Smooth muscle cell (in vitro differentiated cells): ENCODE measurements at regions not wholly inside any gene's neighbourhood (a gene's known extent, or its start where the extent isn't known, plus 50 kb on each side); places are given as distances from the start of the nearest gene placed in this dataset.

ENCODE experiments used
- DNase-seq: peaks from one replicate; lab custom pipeline; 2025; ENCODE audit not compliant: unreplicated experiment; lab: John Stamatoyannopoulos, UW
- H2AFZ ChIP-seq: fragments of 200-600 bp; sonication (generic); 2 replicates; pipeline ENCODE4 v1.6.0; 2016; ENCODE audit warnings: antibody characterized with exemption, low read depth, mild to moderate bottlenecking
- H3F3A ChIP-seq: fragments of 200-600 bp; sonication (generic); 2 replicates; pipeline ENCODE4 v1.6.0; 2017; ENCODE audit warnings: antibody characterized with exemption, low read depth
- H3K27ac ChIP-seq: fragments of 200-600 bp; sonication (generic); 2 replicates; pipeline ENCODE4 v1.5.1; 2016; ENCODE audit warnings: low read depth, mild to moderate bottlenecking
- H3K27me3 ChIP-seq: fragments of 200-600 bp; sonication (generic); 2 replicates; pipeline ENCODE4 v1.6.1; 2016; ENCODE audit warnings: low read depth, mild to moderate bottlenecking
- H3K36me3 ChIP-seq: fragments of 200-600 bp; sonication (generic); 2 replicates; pipeline ENCODE4 v1.5.1; 2016; ENCODE audit warnings: low read depth
- H3K4me1 ChIP-seq: fragments of 200-600 bp; sonication (generic); 2 replicates; pipeline ENCODE4 v1.5.1; 2016; ENCODE audit warnings: low read depth
- H3K4me2 ChIP-seq: fragments of 200-600 bp; sonication (generic); 2 replicates; pipeline ENCODE4 v1.6.0; 2016; ENCODE audit warnings: mild to moderate bottlenecking
- H3K4me3 ChIP-seq: fragments of 200-600 bp; sonication (generic); 2 replicates; pipeline ENCODE4 v1.5.1; 2016; ENCODE audit warnings: mild to moderate bottlenecking
- H3K79me2 ChIP-seq: fragments of 200-600 bp; sonication (generic); 2 replicates; pipeline ENCODE4 v1.6.0; 2016; ENCODE audit warnings: low read depth, mild to moderate bottlenecking
- H3K9ac ChIP-seq: fragments of 200-600 bp; sonication (generic); 2 replicates; pipeline ENCODE4 v1.6.0; 2016; ENCODE audit warnings: low read depth
- H3K9me3 ChIP-seq: fragments of 200-600 bp; sonication (generic); replicated peaks from 2 replicates; pipeline ENCODE4 v1.5.1; 2016; ENCODE audit warnings: low read depth
- H4K20me1 ChIP-seq: fragments of 200-600 bp; sonication (generic); 2 replicates; pipeline ENCODE4 v1.6.0; 2016; ENCODE audit warnings: low read depth
- WGBS: methylation state at CpG from one replicate; pipeline ENCODE4 v1.1.7; 2016; ENCODE audit warnings: low lambda C conversion rate; 5-methylcytosine and 5-hydroxymethylcytosine counted together
- TF ChIP-seq, protein P1 (sequence below): fragments of 200-600 bp; sonication (generic); IDR thresholded peaks from 2 replicates; pipeline ENCODE4 v1.5.1; 2017; ENCODE audit warnings: borderline replicate concordance, mild to moderate bottlenecking, antibody characterized with exemption; ENCODE audit not compliant: insufficient read depth, poor library complexity, severe bottlenecking

DNA sequence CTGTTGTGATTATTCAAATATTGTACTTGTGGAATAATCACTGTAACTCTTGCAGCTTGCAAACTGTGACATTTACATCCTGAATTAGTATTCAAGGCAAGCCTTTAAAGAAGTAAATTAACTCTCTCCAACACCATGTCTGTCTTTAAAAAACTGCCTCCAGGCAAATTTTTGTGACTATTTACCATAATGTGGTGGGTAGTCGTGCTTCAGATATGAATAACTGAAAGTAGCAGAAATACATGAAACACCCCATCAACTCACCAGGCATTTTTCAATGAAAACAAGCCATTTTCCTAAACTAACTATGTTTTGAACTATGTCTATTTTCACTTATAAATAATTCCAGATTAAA lies 217.4 kb upstream of the PSMD7 start:
- Histone ChIP-seq H3K9me3 (no peaks in the 10 kb centered on the region), H3K4me2 (no peak overlapping the region), H3K4me1 (no peaks in the 10 kb centered on the region), H3K9ac (no peak overlapping the region), H3K79me2 (no peaks in the 10 kb centered on the region), H3K4me3 (no peak overlapping the region), H3F3A (no peaks in the 10 kb centered on the region), H3K36me3 (no peaks in the 10 kb centered on the region), H3K27me3 (no peaks in the 10 kb centered on the region), H4K20me1 (no peaks in the 10 kb centered on the region), H2AFZ (no peak overlapping the region), H3K27ac (no peak overlapping the region)
- no peak for DNase-seq
- TF ChIP-seq, protein P1, sequence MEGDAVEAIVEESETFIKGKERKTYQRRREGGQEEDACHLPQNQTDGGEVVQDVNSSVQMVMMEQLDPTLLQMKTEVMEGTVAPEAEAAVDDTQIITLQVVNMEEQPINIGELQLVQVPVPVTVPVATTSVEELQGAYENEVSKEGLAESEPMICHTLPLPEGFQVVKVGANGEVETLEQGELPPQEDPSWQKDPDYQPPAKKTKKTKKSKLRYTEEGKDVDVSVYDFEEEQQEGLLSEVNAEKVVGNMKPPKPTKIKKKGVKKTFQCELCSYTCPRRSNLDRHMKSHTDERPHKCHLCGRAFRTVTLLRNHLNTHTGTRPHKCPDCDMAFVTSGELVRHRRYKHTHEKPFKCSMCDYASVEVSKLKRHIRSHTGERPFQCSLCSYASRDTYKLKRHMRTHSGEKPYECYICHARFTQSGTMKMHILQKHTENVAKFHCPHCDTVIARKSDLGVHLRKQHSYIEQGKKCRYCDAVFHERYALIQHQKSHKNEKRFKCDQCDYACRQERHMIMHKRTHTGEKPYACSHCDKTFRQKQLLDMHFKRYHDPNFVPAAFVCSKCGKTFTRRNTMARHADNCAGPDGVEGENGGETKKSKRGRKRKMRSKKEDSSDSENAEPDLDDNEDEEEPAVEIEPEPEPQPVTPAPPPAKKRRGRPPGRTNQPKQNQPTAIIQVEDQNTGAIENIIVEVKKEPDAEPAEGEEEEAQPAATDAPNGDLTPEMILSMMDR = no peak
- WGBS = 48% methylated on average over 1 of the region's 1 CpG

DNA sequence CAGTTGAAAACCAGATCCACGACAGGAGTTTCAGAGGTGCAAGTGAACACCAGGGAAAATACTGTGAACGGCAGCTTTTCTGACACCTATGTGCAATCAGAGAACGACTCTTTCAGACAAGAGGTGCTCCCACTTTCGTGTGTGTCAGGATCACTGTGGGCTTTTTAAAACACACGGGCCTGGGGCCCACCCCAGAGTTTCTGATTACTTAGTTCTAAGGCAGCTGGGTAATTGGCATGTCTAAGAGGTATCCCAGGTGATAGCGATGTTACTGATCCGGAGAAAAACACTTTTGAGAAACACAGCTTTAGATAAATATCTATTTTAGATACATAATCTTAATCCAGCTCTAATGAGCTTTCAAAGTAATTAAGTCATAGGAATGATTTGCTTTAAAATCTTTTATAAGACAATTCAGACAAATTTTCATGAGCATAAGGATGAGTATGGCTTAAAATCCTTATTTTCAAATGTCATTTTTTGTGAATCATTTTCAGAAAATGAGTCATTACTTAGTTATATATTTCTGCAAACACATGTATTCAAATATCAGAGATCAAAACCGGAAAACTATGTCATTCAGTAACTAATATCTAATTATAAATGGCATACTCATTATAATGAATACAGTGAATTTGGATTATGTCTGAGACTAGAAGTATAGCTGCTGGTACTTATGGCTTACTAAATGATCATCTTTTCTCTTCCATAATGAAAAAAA lies 217.9 kb upstream of the PSMD7 start:
- Histone ChIP-seq H3K27me3 (no peaks in the 10 kb centered on the region), H3K36me3 (no peaks in the 10 kb centered on the region), H3K4me3 (no peak overlapping the region), H3K79me2 (no peaks in the 10 kb centered on the region), H3K9ac (no peak overlapping the region), H3K4me1 (no peaks in the 10 kb centered on the region), H3K4me2 (no peak overlapping the region), H2AFZ (no peak overlapping the region), H3K9me3 (no peaks in the 10 kb centered on the region), H3F3A (no peaks in the 10 kb centered on the region), H3K27ac (no peak overlapping the region), H4K20me1 (no peaks in the 10 kb centered on the region)
- TF ChIP-seq, protein P1 = no peak
- no peak for DNase-seq
- 81% methylated on average over 8 of the region's 8 CpGs for WGBS

DNA sequence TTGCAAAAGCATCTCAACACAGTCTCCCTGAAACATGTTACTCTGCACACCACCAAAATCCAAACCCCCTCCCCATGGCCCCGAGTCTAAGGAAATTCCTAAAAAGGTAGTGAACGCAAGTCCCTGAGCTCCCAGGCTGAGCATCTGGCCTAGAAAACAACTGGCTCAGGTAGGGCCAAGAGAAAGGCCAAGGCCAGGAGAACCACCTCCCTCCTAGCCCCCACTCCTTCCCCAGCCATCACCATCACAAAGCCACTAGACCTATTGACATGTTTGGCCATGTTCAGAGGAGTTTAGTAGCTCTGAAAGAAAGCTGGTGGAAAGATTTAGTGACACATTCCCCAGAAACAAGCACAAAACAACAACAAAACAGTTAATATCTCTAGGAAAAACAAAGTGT lies 220.0 kb upstream of the PSMD7 start:
- Histone ChIP-seq H3K27me3 (no peaks in the 10 kb centered on the region), H3K4me3 (no peak overlapping the region), H2AFZ (no peak overlapping the region), H3K36me3 (no peaks in the 10 kb centered on the region), H3K9me3 (no peaks in the 10 kb centered on the region), H4K20me1 (no peaks in the 10 kb centered on the region), H3K27ac (no peak overlapping the region), H3K4me1 (no peaks in the 10 kb centered on the region), H3K9ac (no peak overlapping the region), H3K4me2 (no peak overlapping the region), H3K79me2 (no peaks in the 10 kb centered on the region), H3F3A (no peaks in the 10 kb centered on the region)
- TF ChIP-seq, protein P1 = no peak
- DNase-seq = no peak
- 83% methylated on average over 2 of the region's 2 CpGs for WGBS

DNA sequence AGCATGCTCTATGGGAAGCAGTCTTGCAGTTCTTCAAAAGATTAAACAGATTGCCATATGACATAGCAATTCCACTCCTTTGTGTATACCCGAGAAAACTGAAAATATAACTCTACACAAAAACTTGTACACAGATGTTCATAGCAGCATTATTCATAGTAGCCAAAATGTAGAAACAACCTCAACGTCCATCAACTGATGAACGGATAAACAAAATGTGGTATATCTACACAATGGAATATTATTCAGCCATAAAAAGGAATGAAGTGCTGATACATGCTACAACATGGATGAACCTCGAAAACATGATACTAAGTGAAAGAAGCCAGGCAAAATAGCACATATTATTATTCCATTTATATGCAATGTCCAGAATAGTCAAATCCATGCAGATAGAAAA lies 221.2 kb upstream of the PSMD7 start:
- Histone ChIP-seq H3K9ac (no peak overlapping the region), H3K4me3 (no peak overlapping the region), H3K27me3 (no peaks in the 10 kb centered on the region), H3K36me3 (no peaks in the 10 kb centered on the region), H3K4me2 (no peak overlapping the region), H3K79me2 (no peaks in the 10 kb centered on the region), H3F3A (no peaks in the 10 kb centered on the region), H3K27ac (no peak overlapping the region), H2AFZ (no peak overlapping the region), H3K4me1 (no peaks in the 10 kb centered on the region), H3K9me3 (no peaks in the 10 kb centered on the region), H4K20me1 (no peaks in the 10 kb centered on the region)
- WGBS = 84% methylated on average over 4 of the region's 4 CpGs
- no peak for DNase-seq
- TF ChIP-seq, protein P1 = no peak
